SU-DHL-6 (cell line): ENCODE measurements at regions not wholly inside any gene's neighbourhood (a gene's known extent, or its start where the extent isn't known, plus 50 kb on each side); places are given as distances from the start of the nearest gene placed in this dataset.

Source experiments
- H2AFZ ChIP-seq: fragments of 200-600 bp; sonication (generic); 2 replicates; pipeline ENCODE4 v1.6.1; 2014; ENCODE audit warnings: low read depth, mild to moderate bottlenecking, moderate library complexity, mixed read lengths, antibody characterized with exemption, low read length; ENCODE audit not compliant: severe bottlenecking
- H3F3A ChIP-seq: fragments of 200-600 bp; shearing (Covaris generic); 2 replicates; pipeline ENCODE4 v1.6.0; 2016; ENCODE audit warnings: antibody characterized with exemption, mild to moderate bottlenecking; ENCODE audit not compliant: insufficient read depth
- H3K27ac ChIP-seq: fragments of 200-600 bp; sonication (generic); 2 replicates; pipeline ENCODE4 v1.5.1; 2016; ENCODE audit warnings: low read depth, mild to moderate bottlenecking, low read length, moderate library complexity, mixed read lengths
- H3K27me3 ChIP-seq: fragments of 200-600 bp; sonication (generic), shearing (Covaris generic); 2 replicates; pipeline ENCODE4 v1.6.0; 2014; ENCODE audit warnings: mild to moderate bottlenecking, low read length
- H3K36me3 ChIP-seq: fragments of 200-600 bp; sonication (generic); 2 replicates; pipeline ENCODE4 v1.6.1; 2014; ENCODE audit warnings: mild to moderate bottlenecking, low read length, mixed read lengths
- H3K4me2 ChIP-seq: fragments of 300-600, 200-600 bp; shearing (Covaris generic), sonication (generic); 2 replicates; pipeline ENCODE4 v1.6.0; 2014; ENCODE audit warnings: low read length, low read depth, mild to moderate bottlenecking; ENCODE audit not compliant: poor library complexity, severe bottlenecking
- H3K4me3 ChIP-seq: fragments of 200-600 bp; sonication (generic); 2 replicates; pipeline ENCODE4 v1.5.1; 2014; ENCODE audit warnings: antibody characterized with exemption, low read length, mild to moderate bottlenecking, mixed read lengths; ENCODE audit not compliant: insufficient read depth, poor library complexity, severe bottlenecking
- H3K79me2 ChIP-seq: fragments of 200-600 bp; sonication (generic); 2 replicates; pipeline ENCODE4 v1.6.1; 2014; ENCODE audit warnings: mild to moderate bottlenecking, low read length, moderate library complexity; ENCODE audit not compliant: insufficient read depth
- H3K9ac ChIP-seq: fragments of 200-600 bp; sonication (generic); 2 replicates; pipeline ENCODE4 v1.7.0; 2014; ENCODE audit warnings: mild to moderate bottlenecking, low read length
- H3K9me2 ChIP-seq: fragments of 200-600 bp; sonication (generic); replicated peaks from 2 replicates; pipeline ENCODE4 v1.6.1; 2014; ENCODE audit warnings: low read length; ENCODE audit not compliant: insufficient read depth
- H3K9me3 ChIP-seq: fragments of 200-600 bp; sonication (generic); 2 replicates; pipeline ENCODE4 v1.6.1; 2014; ENCODE audit warnings: low read length, mixed read lengths; ENCODE audit not compliant: insufficient read depth
- H4K20me1 ChIP-seq: fragments of 200-600 bp; sonication (generic); 2 replicates; pipeline ENCODE4 v1.6.1; 2014; ENCODE audit warnings: low read depth, mild to moderate bottlenecking, antibody characterized with exemption, low read length, moderate library complexity, mixed read lengths
- EZH2phosphoT487 ChIP-seq: fragments of 200-600 bp; sonication (generic), shearing (Covaris generic); conservative IDR thresholded peaks from 2 replicates; pipeline ENCODE4 v1.6.1; 2018; ENCODE audit warnings: mild to moderate bottlenecking, antibody characterized with exemption, low read length, moderate library complexity, mixed read lengths
- TF ChIP-seq, protein P1 (sequence below): fragments of 200-600 bp; sonication (generic); IDR thresholded peaks from one replicate; pipeline ENCODE4 v1.5.1; 2017; ENCODE audit warnings: antibody characterized with exemption, mild to moderate bottlenecking, low read length, moderate library complexity; ENCODE audit not compliant: insufficient read depth, poor library complexity, severe bottlenecking

DNA sequence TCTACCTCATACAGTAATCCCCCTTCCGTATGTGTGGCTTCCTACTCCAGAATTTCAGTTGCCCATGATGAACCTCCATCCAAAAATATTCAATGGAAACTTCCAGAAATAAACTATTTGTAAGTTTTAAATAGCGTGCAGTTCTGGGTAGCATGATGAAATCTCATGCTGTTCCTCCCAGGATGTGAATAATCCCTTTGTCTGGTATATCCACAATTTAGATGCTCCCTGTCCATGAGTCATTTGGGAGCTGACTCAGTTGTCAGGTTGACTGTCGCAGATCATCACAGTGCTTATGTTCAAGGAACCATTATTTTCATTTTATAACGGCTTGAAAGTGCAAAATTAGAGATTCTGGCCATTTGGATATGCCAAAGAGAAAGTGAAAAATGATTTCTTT is 290.1 kb upstream of the CDH9 start:
- Histone ChIP-seq H3K27me3 (no peaks in the 10 kb centered on the region), H3K79me2 (no peaks in the 10 kb centered on the region), H3K27ac (no peak overlapping the region), H3K9me2 (no peaks in the 10 kb centered on the region), H3K36me3 (no peaks in the 10 kb centered on the region), H2AFZ (no peak overlapping the region), H3K9me3 (no peaks in the 10 kb centered on the region), H3K9ac (no peak overlapping the region), H4K20me1 (no peaks in the 10 kb centered on the region), H3F3A (no peaks in the 10 kb centered on the region), H3K4me3 (no peak overlapping the region), H3K4me2 (no peak overlapping the region)
- TF ChIP-seq EZH2phosphoT487, result no peak
- TF ChIP-seq, protein P1, sequence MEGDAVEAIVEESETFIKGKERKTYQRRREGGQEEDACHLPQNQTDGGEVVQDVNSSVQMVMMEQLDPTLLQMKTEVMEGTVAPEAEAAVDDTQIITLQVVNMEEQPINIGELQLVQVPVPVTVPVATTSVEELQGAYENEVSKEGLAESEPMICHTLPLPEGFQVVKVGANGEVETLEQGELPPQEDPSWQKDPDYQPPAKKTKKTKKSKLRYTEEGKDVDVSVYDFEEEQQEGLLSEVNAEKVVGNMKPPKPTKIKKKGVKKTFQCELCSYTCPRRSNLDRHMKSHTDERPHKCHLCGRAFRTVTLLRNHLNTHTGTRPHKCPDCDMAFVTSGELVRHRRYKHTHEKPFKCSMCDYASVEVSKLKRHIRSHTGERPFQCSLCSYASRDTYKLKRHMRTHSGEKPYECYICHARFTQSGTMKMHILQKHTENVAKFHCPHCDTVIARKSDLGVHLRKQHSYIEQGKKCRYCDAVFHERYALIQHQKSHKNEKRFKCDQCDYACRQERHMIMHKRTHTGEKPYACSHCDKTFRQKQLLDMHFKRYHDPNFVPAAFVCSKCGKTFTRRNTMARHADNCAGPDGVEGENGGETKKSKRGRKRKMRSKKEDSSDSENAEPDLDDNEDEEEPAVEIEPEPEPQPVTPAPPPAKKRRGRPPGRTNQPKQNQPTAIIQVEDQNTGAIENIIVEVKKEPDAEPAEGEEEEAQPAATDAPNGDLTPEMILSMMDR, result no peak

DNA sequence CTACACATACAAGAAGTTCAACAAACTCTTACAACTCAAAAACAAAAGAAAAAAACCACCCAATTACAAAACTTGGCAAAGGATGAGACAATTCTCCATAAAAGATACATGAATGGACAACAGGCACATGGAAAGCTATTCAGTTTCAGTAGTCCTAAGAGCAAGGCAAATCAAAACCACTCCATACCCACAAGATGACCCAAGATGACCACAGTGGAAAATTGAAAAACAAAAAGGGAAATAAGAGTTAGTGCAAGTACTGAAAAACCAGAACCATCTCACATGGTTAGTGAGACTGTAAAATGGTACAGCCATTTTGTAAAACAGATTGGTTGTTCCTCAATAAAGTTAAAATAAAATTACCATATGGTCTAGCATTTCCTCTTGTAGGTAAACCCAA is 287.1 kb upstream of the CDH9 start:
- H3K27ac ChIP-seq, result no peak overlapping the region
- no peaks in the 10 kb centered on the region for H3K9me3 ChIP-seq
- H3K79me2 ChIP-seq, result no peaks in the 10 kb centered on the region
- no peak overlapping the region for H3K4me2 ChIP-seq
- no peaks in the 10 kb centered on the region for H3F3A ChIP-seq
- H3K36me3 ChIP-seq, result no peaks in the 10 kb centered on the region
- 0 out of 2 replicates have a peak, but pooled peaks cover 3% of the 10 kb centered on the region for H3K9me2 ChIP-seq
- H3K27me3 ChIP-seq, result no peaks in the 10 kb centered on the region
- H4K20me1 ChIP-seq, result no peaks in the 10 kb centered on the region
- H2AFZ ChIP-seq, result no peak overlapping the region
- no peak for TF ChIP-seq EZH2phosphoT487
- TF ChIP-seq, protein P1, result no peak
- H3K9ac ChIP-seq, result no peak overlapping the region
- H3K4me3 ChIP-seq, result no peak overlapping the region

DNA sequence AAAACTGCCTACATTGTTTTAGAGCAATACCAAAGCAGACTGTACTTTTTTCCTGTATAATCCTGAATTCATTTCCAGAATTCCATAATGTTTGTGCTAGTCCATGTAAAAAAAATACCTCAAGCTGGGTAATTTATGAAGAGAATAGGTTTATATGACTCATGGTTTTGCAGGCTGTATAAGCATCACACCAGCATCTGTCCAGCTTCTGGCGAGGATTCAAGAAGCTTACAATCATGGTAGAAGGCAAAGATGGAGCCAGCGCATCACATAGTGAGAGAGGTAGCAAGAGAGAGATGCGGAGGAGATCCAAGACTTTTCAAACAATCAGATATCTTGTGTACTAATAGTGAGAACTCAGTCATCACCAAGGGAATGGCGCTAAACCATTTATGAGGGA is 280.3 kb upstream of the CDH9 start:
- no peak overlapping the region for H3K4me2 ChIP-seq
- no peaks in the 10 kb centered on the region for H3K27me3 ChIP-seq
- 0 out of 2 replicates have a peak, but pooled peaks cover 4% of the 10 kb centered on the region for H3K9me2 ChIP-seq
- no peaks in the 10 kb centered on the region for H4K20me1 ChIP-seq
- H3K4me3 ChIP-seq, result no peak overlapping the region
- H3K79me2 ChIP-seq, result no peaks in the 10 kb centered on the region
- no peak overlapping the region for H3K27ac ChIP-seq
- H2AFZ ChIP-seq, result no peak overlapping the region
- H3K9ac ChIP-seq, result no peak overlapping the region
- H3K9me3 ChIP-seq, result peaks cover 3% of the 10 kb centered on the region; the same call in 1 of the 2 replicates
- no peaks in the 10 kb centered on the region for H3F3A ChIP-seq
- TF ChIP-seq, protein P1, result no peak
- TF ChIP-seq EZH2phosphoT487, result no peak
- no peaks in the 10 kb centered on the region for H3K36me3 ChIP-seq

DNA sequence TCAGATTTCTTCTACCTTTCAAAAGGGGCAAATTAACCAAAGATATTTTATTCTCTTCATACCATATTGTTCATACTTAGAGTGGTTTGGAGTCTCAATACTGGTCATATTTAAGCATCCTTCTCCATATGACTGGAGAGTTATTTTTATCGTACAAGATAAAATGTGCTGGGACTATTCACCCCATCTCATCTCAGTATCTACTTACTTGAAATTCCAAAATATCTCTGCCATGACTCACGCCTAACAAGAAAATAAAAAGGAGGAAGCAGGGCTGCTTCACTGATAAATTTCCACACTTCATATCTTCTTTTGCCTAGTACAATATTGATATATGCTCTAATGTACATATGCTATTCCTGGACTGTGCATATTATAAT is 277.9 kb upstream of the CDH9 start:
- Histone ChIP-seq H3K9ac (no peak overlapping the region), H3K4me2 (no peak overlapping the region), H3K36me3 (no peaks in the 10 kb centered on the region), H3F3A (no peaks in the 10 kb centered on the region), H3K27me3 (no peaks in the 10 kb centered on the region), H3K9me3 (peaks cover 3% of the 10 kb centered on the region; the same call in 1 of the 2 replicates), H2AFZ (peak overlapping the region; percentile 66), H3K79me2 (no peaks in the 10 kb centered on the region), H3K27ac (no peak overlapping the region), H3K4me3 (no peak overlapping the region), H4K20me1 (no peaks in the 10 kb centered on the region), H3K9me2 (0 out of 2 replicates have a peak, but pooled peaks cover 4% of the 10 kb centered on the region)
- TF ChIP-seq EZH2phosphoT487, result no peak
- TF ChIP-seq, protein P1, result no peak
